CD4-positive, alpha-beta T cell treated with Interleukin-4 for 4 hours (primary cell): ENCODE measurements at regions not wholly inside any gene's neighbourhood (a gene's known extent, or its start where the extent isn't known, plus 50 kb on each side); places are given as distances from the start of the nearest gene placed in this dataset.
A peak's percentile ranks its signal among the peaks of the same experiment; 100 is the strongest.
"Not testable (repeated sequence)": the region's sequence is repeated elsewhere in the genome, so short reads cannot be mapped to it uniquely, and the experiment has no call there.

Source experiments
- DNase-seq: peaks from one replicate; pipeline ENCODE4 v3.0.0-alpha.2; 2020

- DNase-seq: not testable (repeated sequence)
Measured at GRCh38 chr7:65145008-65145407, 138.5 kb upstream of the ERV3-1 start.

DNA sequence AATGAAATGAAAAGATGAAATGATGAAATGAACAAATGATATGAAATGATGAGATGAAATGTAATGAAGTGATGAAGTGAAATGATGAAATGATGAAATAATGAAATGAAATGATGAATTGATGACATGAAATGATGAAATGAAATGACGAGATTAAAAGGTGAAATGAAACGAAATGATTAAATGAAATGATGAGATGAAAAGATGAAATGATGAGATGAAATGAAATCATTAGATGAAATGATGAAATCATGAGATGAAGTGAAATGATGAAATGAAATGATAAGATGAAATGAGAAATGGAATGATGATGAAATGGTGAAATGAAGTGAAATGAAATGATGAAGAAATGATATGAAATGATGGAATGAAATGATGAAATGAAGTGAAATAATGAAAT lies 138.1 kb upstream of the ERV3-1 start:
- not testable (repeated sequence) for DNase-seq

GRCh38 chr7:65144119-65144518 lies 137.6 kb upstream of the ERV3-1 start:
- DNase-seq: not testable (repeated sequence)

DNA sequence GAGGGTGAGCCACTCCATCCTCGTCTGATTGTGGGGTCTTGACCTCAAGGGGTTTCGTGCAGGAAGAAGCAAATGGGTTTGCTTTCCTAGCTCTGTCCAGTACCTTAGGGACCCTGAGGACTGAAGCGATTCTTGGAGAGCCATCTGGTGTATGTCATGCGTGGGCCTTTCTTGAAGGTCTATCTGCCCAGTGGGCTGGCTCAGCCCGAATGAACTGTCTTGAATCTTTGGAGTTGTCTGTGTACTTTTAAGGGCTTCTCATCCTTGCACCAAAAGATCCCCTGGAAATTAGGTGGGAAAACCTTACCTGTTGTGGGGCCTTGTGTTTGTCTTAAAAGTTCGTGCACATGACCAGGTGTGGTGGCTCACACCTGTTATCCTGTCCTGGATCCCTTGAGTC lies 135.4 kb upstream of the ERV3-1 start:
- not testable (repeated sequence) for DNase-seq

DNA sequence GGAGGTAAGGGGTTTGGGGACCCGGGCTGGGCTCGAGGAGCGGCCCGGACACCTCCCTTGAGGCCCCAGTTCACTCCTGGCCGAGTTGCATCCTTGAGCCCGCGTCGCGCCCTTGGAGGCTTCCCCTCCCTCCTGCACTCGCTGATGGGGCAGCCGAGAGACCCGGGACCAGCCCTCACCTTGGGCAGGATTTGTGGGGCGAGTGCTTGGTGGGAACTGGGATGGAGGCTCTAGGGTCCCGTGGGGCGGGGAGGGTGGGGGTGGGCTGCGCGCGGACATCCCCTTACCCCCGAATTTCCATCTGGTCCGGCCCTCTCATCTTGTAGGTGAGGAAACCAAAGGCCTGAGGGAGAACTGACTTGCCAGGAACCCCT lies 134.9 kb upstream of the ERV3-1 start:
- not testable (repeated sequence) for DNase-seq

GRCh38 chr7:65140543-65141404 lies 134.3 kb upstream of the ERV3-1 start:
- DNase-seq: not testable (repeated sequence)

DNA sequence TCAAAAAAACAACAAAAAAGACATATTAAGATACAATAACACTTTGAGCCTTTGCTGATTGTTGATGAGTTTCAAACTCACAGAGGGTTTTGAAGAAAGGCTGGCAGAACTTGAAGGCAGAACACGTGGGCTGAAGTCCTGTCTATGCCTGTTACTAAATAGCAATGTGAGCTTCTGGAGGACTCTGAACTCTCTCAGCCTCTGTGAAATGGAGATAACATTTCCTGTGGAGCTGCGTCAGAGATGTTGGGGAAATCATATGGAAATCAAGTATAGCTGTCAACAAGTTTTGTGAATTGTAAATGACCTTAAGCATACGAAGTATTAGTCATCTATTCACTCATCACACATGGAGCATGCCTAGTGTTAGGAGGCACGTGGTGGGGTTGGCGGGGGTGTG lies 130.4 kb upstream of the ERV3-1 start:
- DNase-seq: not testable (repeated sequence)

DNA sequence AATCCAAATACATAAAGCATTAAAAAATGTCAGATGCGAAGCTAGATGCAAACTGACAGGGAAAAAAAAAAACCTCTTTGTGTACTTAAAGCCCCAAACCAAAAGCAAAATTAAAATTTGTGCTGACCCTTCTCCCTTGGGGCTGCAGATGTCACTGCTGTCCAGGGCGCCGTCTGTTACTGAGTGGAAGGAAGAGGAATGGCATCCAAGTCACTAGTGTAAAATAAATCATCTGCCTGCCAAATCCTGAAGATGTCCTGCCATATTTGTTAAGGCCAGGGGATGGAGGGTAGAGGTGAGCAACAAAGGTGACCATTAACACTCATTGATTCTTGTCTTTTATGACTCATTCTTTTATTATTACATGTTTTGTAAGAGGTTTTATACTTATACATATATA lies 126.6 kb upstream of the ERV3-1 start:
- DNase-seq: not testable (repeated sequence)

DNA sequence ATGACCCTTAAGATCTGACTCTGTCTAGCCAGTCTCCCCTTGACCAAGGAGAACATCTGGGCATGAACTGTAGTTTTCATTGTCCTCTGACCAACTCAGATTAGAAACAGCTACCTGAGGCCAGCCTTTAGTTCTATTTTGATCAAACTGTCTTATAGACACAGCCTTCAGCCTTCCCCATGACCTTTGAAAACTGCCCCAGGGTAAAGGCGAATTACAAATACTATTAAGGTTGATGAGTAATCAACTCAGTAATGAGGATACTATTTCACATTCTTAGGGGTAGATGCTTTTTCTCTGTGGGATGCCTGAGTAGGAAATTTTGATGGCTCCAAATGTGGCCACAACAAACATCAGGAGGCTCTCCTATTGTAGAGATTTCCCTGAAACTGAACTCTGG lies 125.8 kb upstream of the ERV3-1 start:
- not testable (repeated sequence) for DNase-seq

DNA sequence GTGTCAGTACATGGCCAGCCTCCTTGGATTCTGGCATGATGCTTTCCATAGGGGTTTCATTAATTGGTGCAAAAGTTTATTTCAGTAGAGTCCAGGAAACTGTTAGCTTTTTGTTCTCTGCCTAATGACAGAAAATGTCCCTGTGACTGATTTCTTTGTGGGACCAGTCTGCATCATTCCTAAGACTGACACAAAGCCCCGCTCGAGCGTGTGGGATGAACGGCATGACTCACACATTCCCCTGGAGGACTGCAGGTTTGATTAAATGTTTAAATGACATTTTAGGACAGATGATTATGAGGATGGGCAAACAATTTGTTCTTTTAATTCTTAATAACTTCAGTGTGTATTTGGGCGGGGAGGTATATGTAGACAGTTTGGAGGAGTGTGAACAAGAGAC lies 120.9 kb upstream of the ERV3-1 start:
- DNase-seq: not testable (repeated sequence)

- DNase-seq: not testable (repeated sequence)
Measured at GRCh38 chr7:65124600-65124999, 118.1 kb upstream of the ERV3-1 start.

GRCh38 chr7:65105650-65106203 lies 99.2 kb upstream of the ERV3-1 start:
- not testable (repeated sequence) for DNase-seq

GRCh38 chr7:65100499-65100898 lies 94.0 kb upstream of the ERV3-1 start:
- DNase-seq: not testable (repeated sequence)

DNA sequence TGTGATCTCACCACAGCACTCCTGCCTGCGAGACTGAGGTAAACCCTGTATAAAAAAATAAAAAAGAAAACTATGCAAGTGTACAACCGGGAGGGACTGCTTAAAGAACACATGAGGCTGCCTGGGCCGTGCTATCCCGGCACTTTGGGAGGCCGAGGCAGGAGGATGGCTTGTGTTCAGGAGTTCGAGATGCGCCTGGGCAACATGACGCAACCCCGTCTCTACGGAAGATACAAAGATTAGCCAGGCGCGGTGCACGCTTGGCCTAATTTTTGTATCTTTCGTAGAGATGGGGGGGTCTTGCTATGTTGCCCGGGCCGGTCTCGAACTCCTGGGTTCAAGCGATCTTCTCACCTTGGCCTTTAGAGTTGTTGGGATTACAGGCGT lies 75.2 kb upstream of the ERV3-1 start:
- not testable (repeated sequence) for DNase-seq

GRCh38 chr7:65080799-65081668 lies 74.5 kb upstream of the ERV3-1 start:
- DNase-seq: peak; percentile 90

- not testable (repeated sequence) for DNase-seq
Measured at GRCh38 chr7:65074959-65075358, 68.5 kb upstream of the ERV3-1 start.

- DNase-seq: not testable (repeated sequence)
Measured at GRCh38 chr7:65073160-65073559, 66.7 kb upstream of the ERV3-1 start.

GRCh38 chr7:65071854-65072431 lies 65.5 kb upstream of the ERV3-1 start:
- not testable (repeated sequence) for DNase-seq

DNA sequence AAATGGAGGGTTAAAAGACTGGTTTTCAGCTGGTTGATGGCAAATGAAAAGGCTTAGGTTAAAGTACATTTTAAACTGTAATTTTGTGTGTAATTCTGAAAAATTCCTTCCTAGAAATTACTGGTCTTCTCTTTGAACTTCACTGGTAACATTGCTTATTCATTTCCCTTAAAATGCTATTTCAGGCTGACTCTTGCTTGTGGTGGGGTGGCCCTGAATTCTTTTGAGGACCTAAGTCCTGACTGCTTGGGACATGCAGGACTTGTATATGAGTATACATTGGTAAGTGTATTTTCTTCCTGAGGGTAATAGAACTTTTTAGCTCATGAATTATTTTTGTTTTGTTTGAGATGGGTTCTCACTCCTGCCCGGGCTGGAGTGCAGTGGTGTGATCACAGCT lies 63.0 kb upstream of the ERV3-1 start:
- DNase-seq: not testable (repeated sequence)

DNA sequence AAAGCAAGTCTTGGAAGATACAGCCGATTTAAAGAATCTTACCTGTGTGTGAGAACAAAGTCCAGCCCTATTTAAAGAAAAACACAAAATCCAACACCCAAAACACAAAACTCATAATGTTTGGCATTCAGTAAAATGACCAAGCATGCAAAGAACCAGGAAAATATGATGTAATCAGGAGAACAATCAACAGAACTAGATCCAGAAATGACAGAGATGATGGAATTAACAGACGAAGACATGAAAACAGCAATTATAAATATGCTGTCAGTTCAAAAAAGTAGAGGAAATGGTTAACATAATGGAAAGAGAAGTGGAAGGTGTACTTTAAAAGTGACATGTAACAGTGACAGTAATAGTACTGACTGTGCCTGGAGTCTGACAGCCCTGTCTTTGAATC lies 56.1 kb upstream of the ERV3-1 start:
- not testable (repeated sequence) for DNase-seq

- DNase-seq: not testable (repeated sequence)
Measured at GRCh38 chr7:65059247-65059646, 52.8 kb upstream of the ERV3-1 start.
